Smooth muscle cell (in vitro differentiated cells): ENCODE measurements at regions not wholly inside any gene's neighbourhood (a gene's known extent, or its start where the extent isn't known, plus 50 kb on each side); places are given as distances from the start of the nearest gene placed in this dataset.

Experiments
- DNase-seq: peaks from one replicate; lab custom pipeline; 2025; ENCODE audit not compliant: unreplicated experiment; lab: John Stamatoyannopoulos, UW
- H2AFZ ChIP-seq: fragments of 200-600 bp; sonication (generic); 2 replicates; pipeline ENCODE4 v1.6.0; 2016; ENCODE audit warnings: antibody characterized with exemption, low read depth, mild to moderate bottlenecking
- H3F3A ChIP-seq: fragments of 200-600 bp; sonication (generic); 2 replicates; pipeline ENCODE4 v1.6.0; 2017; ENCODE audit warnings: antibody characterized with exemption, low read depth
- H3K27ac ChIP-seq: fragments of 200-600 bp; sonication (generic); 2 replicates; pipeline ENCODE4 v1.5.1; 2016; ENCODE audit warnings: low read depth, mild to moderate bottlenecking
- H3K27me3 ChIP-seq: fragments of 200-600 bp; sonication (generic); 2 replicates; pipeline ENCODE4 v1.6.1; 2016; ENCODE audit warnings: low read depth, mild to moderate bottlenecking
- H3K36me3 ChIP-seq: fragments of 200-600 bp; sonication (generic); 2 replicates; pipeline ENCODE4 v1.5.1; 2016; ENCODE audit warnings: low read depth
- H3K4me1 ChIP-seq: fragments of 200-600 bp; sonication (generic); 2 replicates; pipeline ENCODE4 v1.5.1; 2016; ENCODE audit warnings: low read depth
- H3K4me2 ChIP-seq: fragments of 200-600 bp; sonication (generic); 2 replicates; pipeline ENCODE4 v1.6.0; 2016; ENCODE audit warnings: mild to moderate bottlenecking
- H3K4me3 ChIP-seq: fragments of 200-600 bp; sonication (generic); 2 replicates; pipeline ENCODE4 v1.5.1; 2016; ENCODE audit warnings: mild to moderate bottlenecking
- H3K79me2 ChIP-seq: fragments of 200-600 bp; sonication (generic); 2 replicates; pipeline ENCODE4 v1.6.0; 2016; ENCODE audit warnings: low read depth, mild to moderate bottlenecking
- H3K9ac ChIP-seq: fragments of 200-600 bp; sonication (generic); 2 replicates; pipeline ENCODE4 v1.6.0; 2016; ENCODE audit warnings: low read depth
- H3K9me3 ChIP-seq: fragments of 200-600 bp; sonication (generic); replicated peaks from 2 replicates; pipeline ENCODE4 v1.5.1; 2016; ENCODE audit warnings: low read depth
- H4K20me1 ChIP-seq: fragments of 200-600 bp; sonication (generic); 2 replicates; pipeline ENCODE4 v1.6.0; 2016; ENCODE audit warnings: low read depth
- WGBS: methylation state at CpG from one replicate; pipeline ENCODE4 v1.1.7; 2016; ENCODE audit warnings: low lambda C conversion rate; 5-methylcytosine and 5-hydroxymethylcytosine counted together
- TF ChIP-seq, protein P1 (sequence below): fragments of 200-600 bp; sonication (generic); IDR thresholded peaks from 2 replicates; pipeline ENCODE4 v1.5.1; 2017; ENCODE audit warnings: borderline replicate concordance, mild to moderate bottlenecking, antibody characterized with exemption; ENCODE audit not compliant: insufficient read depth, poor library complexity, severe bottlenecking

DNA sequence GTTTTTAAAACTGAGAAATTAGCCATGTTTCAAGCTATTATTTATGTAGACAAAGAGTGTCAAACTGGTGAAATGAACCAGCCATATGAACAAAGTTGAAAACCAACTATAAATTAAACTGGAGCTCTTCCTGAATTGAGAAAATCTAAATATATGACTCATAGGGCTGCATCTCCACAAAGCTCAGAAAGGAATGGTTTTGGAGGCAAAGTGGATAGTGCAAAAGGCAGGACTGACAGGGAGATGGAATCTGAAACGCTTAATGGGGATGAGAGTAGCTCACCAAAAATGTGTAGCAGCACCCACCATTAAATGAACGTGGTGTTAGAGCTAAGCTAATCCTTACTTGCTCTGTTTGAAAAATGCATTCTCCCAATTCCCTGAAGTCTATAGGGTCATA is 1066.0 kb downstream of the AGBL1 start:
- TF ChIP-seq, protein P1, sequence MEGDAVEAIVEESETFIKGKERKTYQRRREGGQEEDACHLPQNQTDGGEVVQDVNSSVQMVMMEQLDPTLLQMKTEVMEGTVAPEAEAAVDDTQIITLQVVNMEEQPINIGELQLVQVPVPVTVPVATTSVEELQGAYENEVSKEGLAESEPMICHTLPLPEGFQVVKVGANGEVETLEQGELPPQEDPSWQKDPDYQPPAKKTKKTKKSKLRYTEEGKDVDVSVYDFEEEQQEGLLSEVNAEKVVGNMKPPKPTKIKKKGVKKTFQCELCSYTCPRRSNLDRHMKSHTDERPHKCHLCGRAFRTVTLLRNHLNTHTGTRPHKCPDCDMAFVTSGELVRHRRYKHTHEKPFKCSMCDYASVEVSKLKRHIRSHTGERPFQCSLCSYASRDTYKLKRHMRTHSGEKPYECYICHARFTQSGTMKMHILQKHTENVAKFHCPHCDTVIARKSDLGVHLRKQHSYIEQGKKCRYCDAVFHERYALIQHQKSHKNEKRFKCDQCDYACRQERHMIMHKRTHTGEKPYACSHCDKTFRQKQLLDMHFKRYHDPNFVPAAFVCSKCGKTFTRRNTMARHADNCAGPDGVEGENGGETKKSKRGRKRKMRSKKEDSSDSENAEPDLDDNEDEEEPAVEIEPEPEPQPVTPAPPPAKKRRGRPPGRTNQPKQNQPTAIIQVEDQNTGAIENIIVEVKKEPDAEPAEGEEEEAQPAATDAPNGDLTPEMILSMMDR = no peak
- DNase-seq = no peak
- H4K20me1 ChIP-seq = no peaks in the 10 kb centered on the region
- H2AFZ ChIP-seq = no peak overlapping the region
- H3K4me3 ChIP-seq = no peak overlapping the region
- H3K36me3 ChIP-seq = no peaks in the 10 kb centered on the region
- no peaks in the 10 kb centered on the region for H3K79me2 ChIP-seq
- H3F3A ChIP-seq = no peaks in the 10 kb centered on the region
- H3K27me3 ChIP-seq = no peaks in the 10 kb centered on the region
- no peak overlapping the region for H3K27ac ChIP-seq
- H3K9me3 ChIP-seq = no peaks in the 10 kb centered on the region
- no peaks in the 10 kb centered on the region for H3K4me1 ChIP-seq
- WGBS = 73% methylated on average over 2 of the region's 2 CpGs
- H3K9ac ChIP-seq = no peak overlapping the region
- no peak overlapping the region for H3K4me2 ChIP-seq

DNA sequence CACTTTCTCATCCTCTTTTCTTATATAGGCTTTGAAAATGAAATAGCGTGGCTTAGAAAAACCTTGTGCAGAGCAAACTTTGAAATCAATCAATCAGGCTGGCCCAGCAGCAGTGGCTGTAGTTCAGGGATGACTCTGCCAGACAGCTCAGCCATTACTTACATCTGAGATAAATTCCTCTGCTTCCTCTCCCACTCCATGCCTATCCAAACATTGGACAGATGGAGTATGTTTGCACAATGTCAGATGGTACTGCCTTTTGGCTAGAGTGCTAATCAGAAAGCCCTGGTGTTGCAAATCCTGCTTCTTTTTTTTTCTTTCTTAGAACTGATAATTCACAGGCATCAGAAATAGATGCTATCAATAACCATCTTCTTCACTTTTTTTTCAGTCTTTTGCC is 1065.1 kb downstream of the AGBL1 start:
- Histone ChIP-seq H3K4me2 (no peak overlapping the region), H4K20me1 (no peaks in the 10 kb centered on the region), H3K9me3 (no peaks in the 10 kb centered on the region), H3K27ac (no peak overlapping the region), H3K36me3 (no peaks in the 10 kb centered on the region), H3K4me1 (no peaks in the 10 kb centered on the region), H3K27me3 (no peaks in the 10 kb centered on the region), H2AFZ (no peak overlapping the region), H3K9ac (no peak overlapping the region), H3F3A (no peaks in the 10 kb centered on the region), H3K4me3 (no peak overlapping the region), H3K79me2 (no peaks in the 10 kb centered on the region)
- DNase-seq = no peak
- WGBS = 81% methylated on average over 1 of the region's 1 CpG
- TF ChIP-seq, protein P1 = no peak

DNA sequence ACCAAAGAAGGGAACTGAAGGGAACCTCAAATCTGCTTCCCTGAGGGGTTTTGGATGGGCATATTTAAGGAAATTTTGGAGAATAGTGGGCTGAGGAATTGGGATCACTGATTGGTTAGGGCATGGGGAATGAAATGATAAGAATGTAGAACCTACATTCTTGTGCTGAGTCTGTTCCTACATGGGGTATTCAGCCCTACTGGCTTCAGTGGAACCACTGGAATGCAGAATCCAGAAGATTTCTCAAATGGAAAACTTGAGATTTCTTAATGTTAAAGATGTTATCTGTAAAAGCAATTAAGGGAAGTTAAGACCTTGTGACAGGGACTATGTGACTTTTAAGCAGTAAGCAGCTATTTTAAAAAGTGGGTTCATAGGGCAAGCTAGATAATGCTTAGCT is 1062.4 kb downstream of the AGBL1 start:
- Histone ChIP-seq H3K36me3 (no peaks in the 10 kb centered on the region), H3K4me3 (no peak overlapping the region)
- no peak for DNase-seq

DNA sequence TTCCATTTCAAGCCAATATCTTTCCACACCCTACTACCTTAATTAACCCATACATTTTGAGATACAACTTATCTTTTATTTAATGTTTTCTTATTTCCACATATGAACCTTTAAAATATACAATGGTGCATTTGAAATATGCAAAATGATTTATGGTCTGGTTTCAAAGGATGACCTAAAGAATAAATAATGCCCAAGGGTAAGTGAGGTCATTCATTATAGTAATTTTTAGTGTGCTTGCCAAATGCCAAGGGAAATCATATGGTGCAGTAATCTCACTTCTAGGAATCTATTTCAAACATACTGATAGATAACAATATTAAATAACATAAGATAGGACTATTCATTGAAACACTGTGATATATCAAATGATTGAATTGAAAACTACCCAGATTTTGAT is 1055.4 kb downstream of the AGBL1 start:
- H3K27ac ChIP-seq = no peak overlapping the region
- no peaks in the 10 kb centered on the region for H3F3A ChIP-seq
- H3K4me1 ChIP-seq = no peaks in the 10 kb centered on the region
- no peaks in the 10 kb centered on the region for H3K27me3 ChIP-seq
- DNase-seq = no peak
- no peaks in the 10 kb centered on the region for H3K36me3 ChIP-seq
- H4K20me1 ChIP-seq = no peaks in the 10 kb centered on the region
- no peaks in the 10 kb centered on the region for H3K79me2 ChIP-seq
- no peak overlapping the region for H3K9ac ChIP-seq
- H3K9me3 ChIP-seq = no peaks in the 10 kb centered on the region
- no peak overlapping the region for H2AFZ ChIP-seq
- TF ChIP-seq, protein P1 = no peak
- H3K4me2 ChIP-seq = no peak overlapping the region
- H3K4me3 ChIP-seq = no peak overlapping the region

More for the DNA sequence above, 1062.4 kb downstream of the AGBL1 start:
- no peaks in the 10 kb centered on the region for H3K27me3 ChIP-seq
- H3K4me2 ChIP-seq = no peak overlapping the region
- TF ChIP-seq, protein P1 = no peak
- H3F3A ChIP-seq = no peaks in the 10 kb centered on the region
- H3K4me1 ChIP-seq = no peaks in the 10 kb centered on the region
- H3K9me3 ChIP-seq = no peaks in the 10 kb centered on the region
- no peaks in the 10 kb centered on the region for H3K79me2 ChIP-seq
- no peak overlapping the region for H3K27ac ChIP-seq
- no peak overlapping the region for H3K9ac ChIP-seq
- no peak overlapping the region for H2AFZ ChIP-seq
- H4K20me1 ChIP-seq = no peaks in the 10 kb centered on the region
